OCI-LY7 (cell line): ENCODE measurements at regions not wholly inside any gene's neighbourhood (a gene's known extent, or its start where the extent isn't known, plus 50 kb on each side); places are given as distances from the start of the nearest gene placed in this dataset.

Experiments used
- EZH2phosphoT487 ChIP-seq: fragments of 200-600 bp; sonication (generic); IDR thresholded peaks from 2 replicates; pipeline ENCODE4 v1.6.1; 2018; ENCODE audit warnings: low read depth, borderline replicate concordance, mild to moderate bottlenecking, mixed run types, antibody characterized with exemption, low read length, moderate library complexity, mixed read lengths
- TF ChIP-seq, protein P1 (sequence below): fragments of 200-600 bp; sonication (generic); conservative IDR thresholded peaks from 2 replicates; pipeline ENCODE4 v1.5.1; 2014; ENCODE audit warnings: mild to moderate bottlenecking, antibody characterized with exemption, low read length, moderate library complexity, mixed read lengths

GRCh38 chr2:184268900-184269477, 329.3 kb upstream of the ZNF804A start:
- TF ChIP-seq, protein P1, sequence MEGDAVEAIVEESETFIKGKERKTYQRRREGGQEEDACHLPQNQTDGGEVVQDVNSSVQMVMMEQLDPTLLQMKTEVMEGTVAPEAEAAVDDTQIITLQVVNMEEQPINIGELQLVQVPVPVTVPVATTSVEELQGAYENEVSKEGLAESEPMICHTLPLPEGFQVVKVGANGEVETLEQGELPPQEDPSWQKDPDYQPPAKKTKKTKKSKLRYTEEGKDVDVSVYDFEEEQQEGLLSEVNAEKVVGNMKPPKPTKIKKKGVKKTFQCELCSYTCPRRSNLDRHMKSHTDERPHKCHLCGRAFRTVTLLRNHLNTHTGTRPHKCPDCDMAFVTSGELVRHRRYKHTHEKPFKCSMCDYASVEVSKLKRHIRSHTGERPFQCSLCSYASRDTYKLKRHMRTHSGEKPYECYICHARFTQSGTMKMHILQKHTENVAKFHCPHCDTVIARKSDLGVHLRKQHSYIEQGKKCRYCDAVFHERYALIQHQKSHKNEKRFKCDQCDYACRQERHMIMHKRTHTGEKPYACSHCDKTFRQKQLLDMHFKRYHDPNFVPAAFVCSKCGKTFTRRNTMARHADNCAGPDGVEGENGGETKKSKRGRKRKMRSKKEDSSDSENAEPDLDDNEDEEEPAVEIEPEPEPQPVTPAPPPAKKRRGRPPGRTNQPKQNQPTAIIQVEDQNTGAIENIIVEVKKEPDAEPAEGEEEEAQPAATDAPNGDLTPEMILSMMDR = no peak
- TF ChIP-seq EZH2phosphoT487 = no peak
